CD4-positive, CD25-positive, alpha-beta regulatory T cell (primary cell): ENCODE measurements at regions not wholly inside any gene's neighbourhood (a gene's known extent, or its start where the extent isn't known, plus 50 kb on each side); places are given as distances from the start of the nearest gene placed in this dataset.
"Not testable (repeated sequence)": the region's sequence is repeated elsewhere in the genome, so short reads cannot be mapped to it uniquely, and the experiment has no call there.

Experiments
- ATAC-seq, 2 donors: fragments of 150-1000 bp; cut with Tn5 transposase; one replicate each; pipeline ENCODE4 v1.10.0; 2021; ENCODE audit warnings: low read depth in 2 of 2, moderate number of reproducible peaks in 2 of 2, moderate library complexity in 1 of 2
- DNase-seq, 3 donors: peaks; one replicate each; pipeline versions ENCODE4 v3.0.0 to v3.0.0-alpha.2; 2012 to 2022; ENCODE audit warnings: mixed read lengths in 1 of 3
- H3K27ac ChIP-seq: one replicate; pipeline ENCODE4 v1.7.0; 2013; ENCODE audit warnings: mild to moderate bottlenecking, low read length; ENCODE audit not compliant: insufficient read depth, poor library complexity, severe bottlenecking
- H3K27me3 ChIP-seq: one replicate; pipeline ENCODE4 v1.7.0; 2013; ENCODE audit warnings: low read length; ENCODE audit not compliant: control insufficient read depth, insufficient read depth
- H3K36me3 ChIP-seq: one replicate; pipeline ENCODE4 v1.7.0; 2013; ENCODE audit warnings: mild to moderate bottlenecking, low read length, moderate library complexity; ENCODE audit not compliant: control insufficient read depth, insufficient read depth
- H3K4me1 ChIP-seq: 2 replicates; pipeline ENCODE4 v1.7.0; 2013; ENCODE audit warnings: mild to moderate bottlenecking, low read length; ENCODE audit not compliant: insufficient read depth, control insufficient read depth, poor library complexity, severe bottlenecking
- H3K4me3 ChIP-seq: one replicate; pipeline ENCODE4 v1.7.0; 2013; ENCODE audit warnings: low read depth, mild to moderate bottlenecking, low read length, moderate library complexity
- H3K9me3 ChIP-seq, 2 experiments: 1 replicate in 1 of 2; 2 replicates in 1 of 2; pipeline ENCODE4 v1.7.0; 2013; ENCODE audit warnings: low read length in 2 of 2, mild to moderate bottlenecking in 1 of 2, moderate library complexity in 1 of 2; ENCODE audit not compliant: control insufficient read depth in 2 of 2
- H3K27ac Mint-ChIP-seq, 3 donors: one replicate each; pipeline ENCODE4 v1.8.0; 2020 to 2022; ENCODE audit warnings: mild to moderate bottlenecking in 3 of 3, mixed read lengths in 3 of 3, moderate library complexity in 2 of 3
- H3K27me3 Mint-ChIP-seq: one replicate; pipeline ENCODE4 v1.8.0; 2022; ENCODE audit warnings: mild to moderate bottlenecking, mixed read lengths
- H3K36me3 Mint-ChIP-seq: one replicate; pipeline ENCODE4 v1.8.0; 2020; ENCODE audit warnings: mixed read lengths
- H3K4me1 Mint-ChIP-seq, 4 donors: one replicate each; pipeline ENCODE4 v1.8.0; 2020 to 2022; ENCODE audit warnings: mixed read lengths in 4 of 4, mild to moderate bottlenecking in 1 of 4
- H3K4me3 Mint-ChIP-seq, 4 donors: one replicate each; pipeline ENCODE4 v1.8.0; 2020 to 2022; ENCODE audit warnings: mild to moderate bottlenecking in 4 of 4, mixed read lengths in 4 of 4, moderate library complexity in 3 of 4
- H3K9me3 Mint-ChIP-seq, 7 donors: one replicate each; pipeline ENCODE4 v1.8.0; 2020 to 2022; ENCODE audit warnings: mixed read lengths in 7 of 7, mild to moderate bottlenecking in 3 of 7, moderate library complexity in 2 of 7

GRCh38 chr2:22055784-22056620 is 932.2 kb downstream of the TDRD15 start:
- Mint-ChIP-seq H3K27me3 (no peaks in the 10 kb centered on the region), H3K4me3 (no peak overlapping the region), H3K9me3 (peaks cover 0 to 21% (median 7%) of the 10 kb centered on the region in 7 donors), H3K36me3 (no peaks in the 10 kb centered on the region), H3K4me1 (no peaks in the 10 kb centered on the region), H3K27ac (no peak overlapping the region)
- Histone ChIP-seq H3K27me3 (no peaks in the 10 kb centered on the region), H3K9me3 (peaks cover 0 to 4% of the 10 kb centered on the region in 2 experiments), H3K4me3 (no peak overlapping the region), H3K27ac (no peak overlapping the region), H3K36me3 (no peaks in the 10 kb centered on the region), H3K4me1 (no peaks in the 10 kb centered on the region)
- DNase-seq (no peak), ATAC-seq (no peak)

GRCh38 chr2:22056621-22057132 is 932.9 kb downstream of the TDRD15 start:
- Mint-ChIP-seq H3K27me3 (no peaks in the 10 kb centered on the region), H3K9me3 (peaks cover 0 to 23% (median 2%) of the 10 kb centered on the region in 7 donors), H3K4me1 (no peaks in the 10 kb centered on the region), H3K4me3 (no peak overlapping the region), H3K36me3 (no peaks in the 10 kb centered on the region), H3K27ac (no peak overlapping the region)
- no peaks in the 10 kb centered on the region for H3K36me3 ChIP-seq
- no peak for ATAC-seq
- no peak overlapping the region for H3K4me3 ChIP-seq
- no peaks in the 10 kb centered on the region for H3K4me1 ChIP-seq
- no peaks in the 10 kb centered on the region for H3K27me3 ChIP-seq
- DNase-seq = no peak
- H3K27ac ChIP-seq = no peak overlapping the region
- H3K9me3 ChIP-seq = peaks cover 0 to 4% of the 10 kb centered on the region in 2 experiments

GRCh38 chr2:22062679-22063078 is 938.9 kb downstream of the TDRD15 start:
- no peaks in the 10 kb centered on the region for H3K27me3 Mint-ChIP-seq
- no peaks in the 10 kb centered on the region for H3K4me1 Mint-ChIP-seq
- H3K27me3 ChIP-seq = no peaks in the 10 kb centered on the region

GRCh38 chr2:22076454-22076853 is 952.7 kb downstream of the TDRD15 start:
- H3K9me3 Mint-ChIP-seq = peaks cover 0 to 20% (median 5%) of the 10 kb centered on the region in 7 donors
- H3K27me3 ChIP-seq = no peaks in the 10 kb centered on the region
- no peak overlapping the region for H3K27ac Mint-ChIP-seq
- no peaks in the 10 kb centered on the region for H3K4me1 ChIP-seq
- no peaks in the 10 kb centered on the region for H3K36me3 ChIP-seq
- H3K4me3 ChIP-seq = no peak overlapping the region
- H3K9me3 ChIP-seq = no peaks in the 10 kb centered on the region
- H3K36me3 Mint-ChIP-seq = no peaks in the 10 kb centered on the region
- no peak overlapping the region for H3K4me3 Mint-ChIP-seq
- no peaks in the 10 kb centered on the region for H3K4me1 Mint-ChIP-seq
- H3K27me3 Mint-ChIP-seq = no peaks in the 10 kb centered on the region
- no peak overlapping the region for H3K27ac ChIP-seq
- DNase-seq = no peak
- ATAC-seq = no peak

More at GRCh38 chr2:22062679-22063078, 938.9 kb downstream of the TDRD15 start:
- H3K4me3 ChIP-seq = no peak overlapping the region
- no peaks in the 10 kb centered on the region for H3K36me3 ChIP-seq
- no peaks in the 10 kb centered on the region for H3K4me1 ChIP-seq
- ATAC-seq = no peak
- Mint-ChIP-seq H3K4me3 (no peak overlapping the region), H3K27ac (no peak overlapping the region), H3K36me3 (no peaks in the 10 kb centered on the region), H3K9me3 (peaks cover 1 to 23% (median 3%) of the 10 kb centered on the region in 7 donors)
- no peak overlapping the region for H3K27ac ChIP-seq
- H3K9me3 ChIP-seq = no peaks in the 10 kb centered on the region
- DNase-seq = no peak

- no peak overlapping the region for H3K27ac Mint-ChIP-seq
- Histone ChIP-seq H3K36me3 (no peaks in the 10 kb centered on the region), H3K27me3 (no peaks in the 10 kb centered on the region), H3K4me1 (no peaks in the 10 kb centered on the region), H3K27ac (no peak overlapping the region), H3K4me3 (no peak overlapping the region), H3K9me3 (no peaks in the 10 kb centered on the region)
- no peaks in the 10 kb centered on the region for H3K27me3 Mint-ChIP-seq
- peaks cover 0 to 9% (median 3%) of the 10 kb centered on the region in 7 donors for H3K9me3 Mint-ChIP-seq
- ATAC-seq = no peak
- H3K4me3 Mint-ChIP-seq = no peak overlapping the region
- no peaks in the 10 kb centered on the region for H3K4me1 Mint-ChIP-seq
- H3K36me3 Mint-ChIP-seq = no peaks in the 10 kb centered on the region
- no peak for DNase-seq
Measured at GRCh38 chr2:22078701-22079100, 954.9 kb downstream of the TDRD15 start.

- no peaks in the 10 kb centered on the region for H3K27me3 Mint-ChIP-seq
- DNase-seq = no peak
- ATAC-seq = no peak
Measured at GRCh38 chr2:22079583-22079982, 955.8 kb downstream of the TDRD15 start.

GRCh38 chr2:22086726-22087125 is 963.0 kb downstream of the TDRD15 start:
- no peak for DNase-seq
- Mint-ChIP-seq H3K27ac (no peak overlapping the region), H3K9me3 (peaks cover 0 to 12% (median 2%) of the 10 kb centered on the region in 7 donors), H3K4me3 (no peak overlapping the region), H3K36me3 (no peaks in the 10 kb centered on the region), H3K27me3 (no peaks in the 10 kb centered on the region), H3K4me1 (no peaks in the 10 kb centered on the region)
- Histone ChIP-seq H3K27me3 (no peaks in the 10 kb centered on the region), H3K4me3 (no peak overlapping the region), H3K9me3 (no peaks in the 10 kb centered on the region), H3K27ac (no peak overlapping the region), H3K4me1 (no peaks in the 10 kb centered on the region), H3K36me3 (no peaks in the 10 kb centered on the region)
- ATAC-seq = no peak

More at GRCh38 chr2:22079583-22079982, 955.8 kb downstream of the TDRD15 start:
- no peak overlapping the region for H3K27ac Mint-ChIP-seq
- no peaks in the 10 kb centered on the region for H3K36me3 Mint-ChIP-seq
- H3K4me3 ChIP-seq = no peak overlapping the region
- H3K9me3 ChIP-seq = no peaks in the 10 kb centered on the region
- no peak overlapping the region for H3K27ac ChIP-seq
- no peaks in the 10 kb centered on the region for H3K4me1 Mint-ChIP-seq
- H3K4me1 ChIP-seq = no peaks in the 10 kb centered on the region
- no peak overlapping the region for H3K4me3 Mint-ChIP-seq
- no peaks in the 10 kb centered on the region for H3K27me3 ChIP-seq
- no peaks in the 10 kb centered on the region for H3K36me3 ChIP-seq
- peaks cover 0 to 9% (median 2%) of the 10 kb centered on the region in 7 donors for H3K9me3 Mint-ChIP-seq

GRCh38 chr2:22103617-22104016 is 979.8 kb downstream of the TDRD15 start:
- H3K27ac Mint-ChIP-seq, H3K4me1 ChIP-seq, H3K27me3 Mint-ChIP-seq, ATAC-seq, DNase-seq, H3K27me3 ChIP-seq, H3K4me1 Mint-ChIP-seq, H3K36me3 Mint-ChIP-seq, H3K9me3 ChIP-seq, H3K36me3 ChIP-seq, H3K27ac ChIP-seq, H3K4me3 ChIP-seq, H3K4me3 Mint-ChIP-seq: not testable (repeated sequence)
- H3K9me3 Mint-ChIP-seq = peaks cover 3 to 17% (median 6%) of the 10 kb centered on the region in 7 donors
